ENCODE measurements at regions not wholly inside any gene's neighbourhood (a gene's known extent, or its start where the extent isn't known, plus 50 kb on each side); places are given as distances from the start of the nearest gene placed in this dataset.

GRCh38 chr5:68548959-68549676 is 333.6 kb downstream of the PIK3R1 start:
- Histone ChIP-seq H3K27me3 (no peaks in the 10 kb centered on the region), H3K36me3 (no peaks in the 10 kb centered on the region), H3K27ac (no peak overlapping the region), H3K4me3 (no peak overlapping the region), H3K9me3 (ENCODE audit: low read depth) (no peaks in the 10 kb centered on the region), H3K4me1 (ENCODE audit: low read depth) (no peaks in the 10 kb centered on the region)
- TF ChIP-seq CTCF (IDR thresholded peaks at IDR 0.05; ENCODE audit: low read depth, low read length) = no peak
- DNase-seq (ENCODE audit: low read depth in 1 of 2, low spot score in 1 of 2) = peak in 1 of 2 donors; percentile 57

- no peaks in the 10 kb centered on the region for H3K9me3 ChIP-seq (ENCODE audit: low read depth)
- no peak overlapping the region for H3K27ac ChIP-seq
- H3K4me1 ChIP-seq (ENCODE audit: low read depth) = no peaks in the 10 kb centered on the region
- DNase-seq (ENCODE audit: low read depth in 1 of 2, low spot score in 1 of 2) = no peak
- H3K4me3 ChIP-seq = no peak overlapping the region
- no peaks in the 10 kb centered on the region for H3K27me3 ChIP-seq
- no peaks in the 10 kb centered on the region for H3K36me3 ChIP-seq
- TF ChIP-seq CTCF (IDR thresholded peaks at IDR 0.05; ENCODE audit: low read depth, low read length) = no peak
These were observed 334.5 kb downstream of the PIK3R1 start for GRCh38 chr5:68550015-68550414.

- no peaks in the 10 kb centered on the region for H3K4me1 ChIP-seq (ENCODE audit: low read depth)
- DNase-seq (ENCODE audit: low read depth in 1 of 2, low spot score in 1 of 2) = no peak
- TF ChIP-seq CTCF (IDR thresholded peaks at IDR 0.05; ENCODE audit: low read depth, low read length) = no peak
These were observed 335.9 kb downstream of the PIK3R1 start for GRCh38 chr5:68551436-68551835.

GRCh38 chr5:68554571-68555279 is 339.2 kb downstream of the PIK3R1 start:
- Histone ChIP-seq H3K4me3 (no peak overlapping the region), H3K9me3 (ENCODE audit: low read depth) (no peaks in the 10 kb centered on the region), H3K36me3 (no peaks in the 10 kb centered on the region), H3K4me1 (ENCODE audit: low read depth) (no peaks in the 10 kb centered on the region), H3K27me3 (no peaks in the 10 kb centered on the region), H3K27ac (no peak overlapping the region)
- no peak for TF ChIP-seq CTCF (IDR thresholded peaks at IDR 0.05; ENCODE audit: low read depth, low read length)
- peak in 1 of 2 donors; percentile 92 for DNase-seq (ENCODE audit: low read depth in 1 of 2, low spot score in 1 of 2)

More at GRCh38 chr5:68551436-68551835, 335.9 kb downstream of the PIK3R1 start:
- Histone ChIP-seq H3K9me3 (ENCODE audit: low read depth) (no peaks in the 10 kb centered on the region), H3K27me3 (no peaks in the 10 kb centered on the region), H3K36me3 (no peaks in the 10 kb centered on the region), H3K27ac (no peak overlapping the region), H3K4me3 (no peak overlapping the region)

GRCh38 chr5:68555907-68556681 is 340.5 kb downstream of the PIK3R1 start:
- no peak for TF ChIP-seq CTCF (IDR thresholded peaks at IDR 0.05; ENCODE audit: low read depth, low read length)
- DNase-seq (ENCODE audit: low read depth in 1 of 2, low spot score in 1 of 2) = no peak

More at GRCh38 chr5:68555907-68556681, 340.5 kb downstream of the PIK3R1 start:
- Histone ChIP-seq H3K36me3 (no peaks in the 10 kb centered on the region), H3K9me3 (ENCODE audit: low read depth) (no peaks in the 10 kb centered on the region), H3K4me3 (no peak overlapping the region), H3K4me1 (ENCODE audit: low read depth) (no peaks in the 10 kb centered on the region), H3K27me3 (no peaks in the 10 kb centered on the region), H3K27ac (no peak overlapping the region)

Data from cardiac muscle cell (in vitro differentiated cells and primary cell).